Activated T-cell treated with anti-CD3 and anti-CD28 coated beads, Interleukin-2, amount 50 U/mL, for 1 hour (primary cell): ENCODE measurements at regions not wholly inside any gene's neighbourhood (a gene's known extent, or its start where the extent isn't known, plus 50 kb on each side); places are given as distances from the start of the nearest gene placed in this dataset.
"Not testable (repeated sequence)": the region's sequence is repeated elsewhere in the genome, so short reads cannot be mapped to it uniquely, and the experiment has no call there.

Experiments
- DNase-seq: peaks from one replicate; pipeline ENCODE4 v3.0.0-alpha.2; 2020

DNA sequence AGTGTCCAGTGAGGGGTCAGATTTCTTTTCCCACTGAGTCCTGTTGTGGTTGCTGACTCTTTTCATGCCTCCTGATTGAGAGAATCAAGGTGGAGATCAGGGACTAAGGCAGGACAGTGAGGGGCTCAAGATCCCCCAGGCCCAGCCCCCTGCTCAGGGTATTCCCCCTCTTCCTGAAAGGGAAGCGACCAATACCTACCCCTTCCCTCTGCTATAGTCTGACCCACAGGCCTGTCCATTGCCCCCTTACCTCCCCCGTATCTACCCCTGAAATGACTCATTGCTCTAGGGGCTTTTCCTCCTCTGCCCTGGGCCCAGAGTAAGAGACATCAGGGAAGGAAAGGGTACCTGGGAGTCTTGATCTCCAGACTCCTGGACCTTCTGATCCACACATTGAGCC, 1320.5 kb downstream of the UQCRFS1 start:
- no peak for DNase-seq

DNA sequence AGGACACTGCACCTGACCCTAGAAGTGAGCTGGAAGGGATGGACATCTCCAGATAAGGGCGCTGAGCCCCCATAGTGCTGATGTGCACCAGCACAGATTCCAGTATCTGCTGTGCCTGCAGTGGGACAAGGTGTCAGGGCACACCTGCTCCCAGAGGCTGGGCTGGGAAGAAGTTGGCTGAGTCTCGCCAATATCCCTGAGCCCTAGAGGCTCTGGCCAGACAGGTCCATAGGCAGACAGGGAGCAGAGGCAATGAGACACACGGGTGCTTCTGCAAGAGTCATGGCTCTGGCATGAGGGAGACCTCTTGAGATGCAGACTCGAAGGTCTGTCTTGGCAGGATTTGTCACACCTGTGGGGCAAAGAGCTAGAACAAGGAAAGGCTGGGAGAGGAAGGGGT, 1321.5 kb downstream of the UQCRFS1 start:
- no peak for DNase-seq

DNA sequence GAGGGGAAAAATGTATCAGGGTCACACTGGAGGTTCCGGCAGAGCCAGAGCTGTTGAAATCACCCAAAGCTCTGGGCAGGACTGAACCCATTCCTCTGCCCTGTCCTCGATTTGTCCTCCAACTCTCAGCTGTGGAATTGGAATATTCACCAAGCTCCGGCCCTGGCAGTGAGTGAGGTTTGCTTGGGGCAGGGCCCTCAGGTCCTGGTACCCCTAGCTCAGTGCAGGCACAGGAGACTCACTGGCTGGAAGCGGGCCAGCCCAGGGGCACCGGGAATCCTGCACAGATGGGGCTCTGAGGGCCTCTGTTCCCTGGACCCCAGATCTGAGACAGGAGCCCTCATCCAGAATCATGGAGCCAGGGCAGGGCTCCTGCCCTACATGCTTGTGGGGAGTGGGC, 1322.3 kb downstream of the UQCRFS1 start:
- DNase-seq: no peak

DNA sequence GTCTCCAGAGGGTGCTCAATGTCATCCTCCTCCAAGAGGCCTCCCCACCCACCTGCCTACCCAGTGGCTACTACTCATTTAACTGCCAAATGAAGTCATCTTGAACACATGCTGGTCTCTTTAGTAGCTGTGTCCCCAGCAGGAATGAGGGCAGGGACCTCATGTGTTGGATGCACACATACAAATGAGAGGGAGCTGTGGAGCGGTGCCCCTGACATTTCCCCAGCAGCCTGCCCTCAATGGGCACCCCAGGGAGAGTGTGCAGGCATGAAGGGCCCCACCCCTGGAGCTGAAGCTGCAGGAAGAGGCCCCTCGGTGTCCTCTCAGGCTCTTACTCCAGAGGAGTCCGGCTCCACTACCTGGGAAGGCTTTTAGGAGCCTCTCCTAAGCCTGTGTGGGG, 1322.7 kb downstream of the UQCRFS1 start:
- DNase-seq: no peak

DNA sequence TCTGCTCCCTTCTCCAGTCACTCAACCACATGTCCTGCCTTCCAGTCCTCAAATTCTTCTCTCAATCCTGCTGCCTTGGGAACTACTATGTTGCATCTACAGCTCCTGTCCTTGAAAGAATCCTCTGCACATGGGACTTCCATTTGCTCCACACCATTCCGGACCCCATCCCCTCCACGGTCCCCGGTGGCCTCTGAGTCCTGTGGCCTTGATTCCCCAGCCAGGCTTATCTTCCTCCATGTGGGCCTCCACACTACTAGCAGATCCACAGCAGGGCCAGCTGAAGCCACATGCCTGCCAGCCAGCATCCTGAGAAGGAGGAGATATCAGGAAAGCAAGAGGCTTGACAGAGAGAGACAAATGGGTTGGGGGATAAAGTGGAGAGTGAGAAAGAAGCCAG, 1323.8 kb downstream of the UQCRFS1 start:
- DNase-seq: no peak

DNA sequence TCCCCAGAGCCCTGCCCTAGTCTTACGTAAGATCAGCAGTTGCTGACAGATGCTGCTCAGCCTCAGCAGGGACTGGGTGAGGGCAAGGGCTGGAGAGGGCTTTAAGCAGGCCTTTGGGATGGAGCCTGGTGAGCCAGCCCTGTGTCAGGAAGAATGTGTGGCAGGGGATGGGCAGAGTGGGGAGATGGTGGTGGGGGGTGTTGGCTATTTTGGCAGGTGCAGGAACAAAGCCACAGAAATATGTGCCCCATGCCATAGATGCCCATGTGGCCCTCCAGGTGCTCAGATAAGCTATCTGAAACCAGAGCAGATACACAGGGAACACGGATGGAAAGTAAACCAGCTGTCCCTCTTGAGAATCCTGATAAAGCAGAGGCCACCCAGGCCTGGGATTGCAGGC, 1325.0 kb downstream of the UQCRFS1 start:
- DNase-seq: no peak

DNA sequence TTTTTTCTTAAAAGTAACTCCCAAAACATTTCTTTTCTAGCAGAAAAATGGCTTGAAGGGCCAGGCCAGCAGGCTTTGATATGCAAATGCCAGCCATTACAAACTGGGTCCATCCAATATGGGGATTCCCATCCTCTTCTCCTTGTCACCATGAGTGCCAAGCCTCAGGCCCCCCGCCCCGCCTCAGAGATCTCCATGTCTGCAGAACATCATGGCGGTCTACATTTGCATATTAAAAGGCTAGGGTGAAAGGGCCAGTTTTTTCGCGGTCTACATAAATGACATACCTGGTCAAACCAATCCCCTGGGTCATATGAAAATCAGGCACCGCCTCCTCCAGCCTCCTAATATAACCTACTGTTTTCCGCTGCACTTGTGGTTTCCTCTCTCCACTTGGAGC, 1327.6 kb downstream of the UQCRFS1 start:
- DNase-seq: no peak

DNA sequence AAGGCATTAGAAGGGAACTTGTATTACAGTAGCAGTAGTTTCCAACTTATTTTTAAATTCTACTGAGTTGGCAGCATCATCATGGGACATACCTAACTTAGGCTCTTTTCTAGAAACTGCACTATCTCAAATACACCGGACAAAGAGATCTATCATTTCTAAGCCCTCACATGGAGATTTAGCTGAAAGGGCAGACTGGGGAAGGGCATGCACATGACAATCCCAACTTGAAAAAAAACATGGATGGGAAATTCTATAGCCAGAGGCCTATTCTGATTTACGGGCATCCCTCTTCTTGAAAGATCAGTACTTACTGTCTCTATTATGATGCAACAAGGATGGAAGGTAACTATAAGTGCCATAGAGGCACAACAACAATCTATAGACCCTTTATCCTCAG, 1328.6 kb downstream of the UQCRFS1 start:
- no peak for DNase-seq

DNA sequence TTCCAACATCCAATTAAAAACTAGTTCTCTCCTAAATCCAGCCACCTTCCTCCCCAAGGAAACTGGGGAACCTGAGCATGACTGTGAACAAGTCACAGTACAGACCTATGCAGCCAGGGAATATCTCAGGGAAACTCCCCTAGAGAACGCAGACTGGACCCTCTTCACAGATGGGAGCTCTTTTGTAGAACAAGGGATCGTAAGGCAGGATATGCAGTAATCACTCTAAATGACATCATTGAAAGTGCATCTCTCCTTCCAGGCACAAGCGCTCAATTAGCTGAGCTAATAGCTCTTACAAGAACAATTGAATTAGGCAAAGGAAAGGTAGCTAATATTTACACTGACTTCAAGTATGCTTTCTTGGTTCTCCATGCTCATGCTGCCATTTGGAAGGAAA, 1331.7 kb downstream of the UQCRFS1 start:
- no peak for DNase-seq

DNA sequence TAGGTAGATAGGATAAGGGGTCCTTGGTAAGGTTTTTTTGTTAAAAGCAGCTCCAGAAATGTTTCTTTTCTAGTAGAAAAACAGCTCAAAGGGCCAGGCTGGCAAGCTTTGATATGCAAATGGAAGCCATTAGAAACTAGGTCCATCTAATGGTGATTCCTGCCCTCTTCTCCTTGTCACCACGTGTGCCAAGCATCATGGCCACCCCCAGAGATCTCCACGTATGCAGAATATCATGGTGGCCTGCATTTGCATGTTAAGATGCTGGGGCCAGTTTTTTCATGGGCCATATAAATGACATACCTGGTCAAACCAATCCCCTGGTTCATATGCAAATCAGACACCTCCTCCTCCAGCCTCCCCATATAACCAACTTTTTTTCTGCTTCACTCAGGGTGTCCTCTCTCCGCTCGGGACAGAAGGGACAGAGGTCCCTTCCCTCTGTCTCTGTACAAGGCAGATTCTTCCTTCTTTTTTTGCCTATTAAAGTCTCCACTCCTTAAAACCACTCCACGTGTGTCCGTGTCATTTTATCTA, 1335.9 kb downstream of the UQCRFS1 start:
- no peak for DNase-seq

DNA sequence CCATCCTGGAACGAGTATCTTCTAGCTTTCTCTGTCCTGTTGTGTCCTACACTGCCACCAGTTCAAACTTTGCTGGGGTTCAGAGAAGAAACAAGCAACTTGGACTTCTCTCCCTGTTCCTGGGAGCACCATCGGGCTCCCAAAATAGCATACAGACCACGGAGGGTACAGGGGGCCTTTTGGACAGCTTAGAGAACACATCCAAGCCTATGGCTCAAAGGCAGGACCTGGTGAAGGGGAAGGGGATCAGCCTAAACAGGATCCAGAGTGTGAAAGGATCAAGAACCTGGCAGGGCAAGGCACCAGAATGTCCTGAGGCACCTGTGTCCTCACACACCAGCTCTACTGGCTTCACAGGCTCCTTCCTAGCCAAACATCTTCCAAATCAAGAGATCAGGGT, 1336.5 kb downstream of the UQCRFS1 start:
- DNase-seq: no peak

DNA sequence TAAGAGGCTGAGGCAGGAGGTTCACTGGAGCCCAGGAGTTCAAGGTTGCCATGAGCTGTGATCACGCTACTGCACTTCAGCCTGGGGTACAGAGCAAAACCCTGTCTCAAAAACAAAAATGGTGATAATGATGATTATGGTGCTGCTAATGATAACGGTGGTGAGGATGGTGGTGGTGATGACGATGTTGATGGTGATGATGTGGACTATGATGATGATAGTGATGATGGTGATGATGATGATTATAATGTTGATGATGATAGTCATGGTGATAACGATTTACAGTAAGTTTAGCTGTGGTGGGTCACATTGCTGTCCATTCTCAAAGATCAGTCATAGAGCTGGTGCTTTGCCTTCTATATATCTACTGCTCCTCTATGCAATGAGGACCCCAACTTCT, 1340.6 kb downstream of the UQCRFS1 start:
- DNase-seq: no peak

DNA sequence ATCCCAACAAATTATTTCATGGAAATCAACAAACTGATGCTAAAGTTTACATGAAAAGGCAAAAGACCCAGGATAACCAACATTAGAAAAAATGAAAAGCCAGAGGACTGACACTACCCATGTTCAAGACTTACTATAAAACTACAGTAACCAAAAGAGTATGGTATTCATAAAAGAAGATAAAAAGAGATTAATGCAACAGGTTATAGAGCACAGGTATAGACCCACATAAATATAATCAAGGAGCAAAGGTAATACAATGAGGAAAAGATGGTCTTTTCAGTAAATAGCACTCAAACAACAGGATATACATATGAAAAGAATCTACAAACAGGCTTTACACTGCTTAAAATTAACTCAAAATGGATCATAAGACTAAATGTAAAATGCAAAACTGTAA, 1342.7 kb downstream of the UQCRFS1 start:
- DNase-seq: no peak

DNA sequence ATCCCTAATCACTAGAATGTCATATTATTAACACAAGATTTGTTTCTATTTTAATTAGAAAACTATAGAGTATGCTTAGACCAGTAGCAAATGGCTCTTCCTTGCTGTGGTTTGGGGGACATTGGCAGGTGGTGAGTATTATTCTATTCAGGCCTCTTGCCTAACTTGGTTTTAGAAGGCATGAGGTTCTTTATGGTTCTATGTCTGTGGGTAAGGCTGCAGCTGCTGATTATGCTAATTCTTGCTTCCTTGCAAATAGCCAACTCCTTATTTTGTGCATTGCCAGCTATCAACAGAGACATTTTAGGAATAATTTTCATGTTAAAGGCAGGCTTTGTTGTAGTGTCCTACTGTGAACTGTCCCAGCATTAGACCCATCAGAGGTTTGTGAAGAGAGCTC, 1344.9 kb downstream of the UQCRFS1 start:
- no peak for DNase-seq

DNA sequence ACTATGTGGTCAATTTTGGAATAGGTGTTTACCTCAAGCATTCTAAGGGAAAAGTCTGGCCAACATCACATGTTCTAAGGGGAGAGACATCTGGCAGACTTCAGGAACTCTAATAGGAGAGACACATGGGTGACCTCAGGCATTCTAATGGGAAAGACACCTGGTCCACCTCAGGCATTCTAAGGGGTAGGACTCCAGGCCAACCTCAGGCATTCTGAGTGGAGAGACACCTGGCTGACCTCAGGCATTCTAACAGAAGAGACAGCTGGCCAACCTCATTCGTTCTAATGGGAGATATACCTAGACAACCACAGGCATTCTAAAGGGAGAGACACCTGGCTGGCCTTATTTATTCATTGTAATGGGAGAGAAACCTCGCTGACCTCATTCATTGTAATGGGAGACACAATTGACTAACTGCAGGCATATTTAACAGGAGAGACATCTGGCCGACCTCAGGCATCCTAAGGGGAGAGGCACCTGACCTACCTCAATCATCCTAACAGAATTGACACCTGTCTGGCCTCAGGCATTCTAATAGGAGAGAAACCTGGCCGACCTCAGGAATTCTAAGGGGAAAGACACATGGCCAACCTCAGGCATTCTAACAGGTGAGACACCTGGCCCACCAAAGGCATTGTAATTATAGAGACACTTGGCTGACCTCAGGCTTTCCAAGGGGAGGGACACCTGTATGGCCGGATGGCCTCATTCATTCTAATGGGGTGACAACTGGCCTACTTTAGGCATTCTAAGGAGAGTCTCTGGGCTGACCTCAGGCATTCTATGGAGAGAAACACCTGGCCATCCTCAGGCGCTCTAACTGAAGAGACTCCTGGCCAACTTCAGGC, 1346.8 kb downstream of the UQCRFS1 start:
- DNase-seq: no peak

DNA sequence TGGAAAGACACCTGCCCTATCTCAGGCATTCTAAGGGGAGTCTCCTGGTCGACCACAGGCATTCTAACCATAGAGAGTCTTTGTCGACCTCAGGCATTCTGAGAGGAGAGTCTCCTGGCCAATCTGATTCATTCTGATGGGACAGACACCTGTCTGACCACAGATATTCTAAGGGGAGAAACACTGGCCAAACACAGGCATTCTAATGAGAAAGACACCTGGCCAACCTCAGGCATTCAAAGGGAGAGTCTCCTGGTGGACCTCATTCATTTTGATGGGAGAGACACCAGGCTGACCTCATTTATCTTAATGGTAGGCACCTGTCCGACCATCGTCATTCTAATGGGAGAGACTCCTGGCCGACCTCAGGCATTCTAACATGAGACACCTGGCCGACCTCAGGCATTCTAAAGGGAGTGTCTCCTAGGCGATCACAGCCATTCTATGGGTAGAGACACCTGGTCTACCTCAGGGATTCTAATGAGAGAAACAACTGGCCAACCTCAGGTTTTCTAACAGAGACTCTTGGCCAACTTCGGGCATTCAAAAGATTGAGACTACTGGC, 1351.5 kb downstream of the UQCRFS1 start:
- DNase-seq: no peak

DNA sequence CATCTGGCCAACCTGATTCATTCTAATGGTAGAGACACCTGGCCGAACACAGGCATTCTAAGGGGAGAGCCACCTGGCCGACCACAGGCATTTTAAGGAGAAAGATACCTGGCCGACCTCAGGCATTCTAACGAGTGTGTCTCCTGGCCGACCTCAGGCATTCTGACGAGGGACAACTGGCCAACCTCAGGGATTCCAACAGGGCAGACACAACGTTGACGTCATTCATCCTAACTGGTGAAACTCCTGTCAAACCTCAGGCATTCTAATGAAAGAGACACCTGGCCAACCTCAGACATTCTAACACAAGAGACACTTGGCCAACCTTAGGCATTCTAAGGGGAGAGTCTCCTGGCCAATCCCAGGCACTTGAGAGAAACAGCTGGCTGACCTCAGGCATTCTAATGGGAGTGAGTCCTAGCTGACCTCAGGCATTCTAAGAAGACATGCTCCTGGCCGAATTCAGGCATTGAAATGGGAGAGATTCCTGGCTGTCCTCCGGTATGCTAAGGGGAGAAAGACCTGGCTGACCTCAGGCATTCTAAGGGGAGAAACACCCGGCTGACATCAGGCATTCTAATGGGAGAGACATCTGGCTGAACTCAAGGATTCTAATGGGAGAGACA, 1352.5 kb downstream of the UQCRFS1 start:
- DNase-seq: no peak

DNA sequence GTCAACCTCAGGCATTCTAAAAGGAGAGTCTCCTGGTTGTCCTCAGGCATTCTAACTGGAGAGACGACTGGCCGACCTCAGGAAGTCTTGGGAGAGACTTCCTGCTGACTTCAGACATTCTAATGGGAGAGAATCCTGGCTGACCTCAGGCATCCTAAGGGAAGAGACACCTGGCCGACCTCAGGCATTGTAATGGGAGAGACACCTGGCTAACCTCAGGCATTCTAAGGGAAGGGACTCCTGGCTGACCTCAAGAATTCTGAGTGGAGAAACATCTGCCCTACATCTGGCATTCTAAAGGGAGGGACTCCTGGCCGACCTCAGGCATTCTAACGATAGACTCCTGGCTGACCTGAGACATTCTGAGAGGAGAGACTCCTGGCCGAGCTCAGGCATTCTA, 1353.3 kb downstream of the UQCRFS1 start:
- DNase-seq: no peak

DNA sequence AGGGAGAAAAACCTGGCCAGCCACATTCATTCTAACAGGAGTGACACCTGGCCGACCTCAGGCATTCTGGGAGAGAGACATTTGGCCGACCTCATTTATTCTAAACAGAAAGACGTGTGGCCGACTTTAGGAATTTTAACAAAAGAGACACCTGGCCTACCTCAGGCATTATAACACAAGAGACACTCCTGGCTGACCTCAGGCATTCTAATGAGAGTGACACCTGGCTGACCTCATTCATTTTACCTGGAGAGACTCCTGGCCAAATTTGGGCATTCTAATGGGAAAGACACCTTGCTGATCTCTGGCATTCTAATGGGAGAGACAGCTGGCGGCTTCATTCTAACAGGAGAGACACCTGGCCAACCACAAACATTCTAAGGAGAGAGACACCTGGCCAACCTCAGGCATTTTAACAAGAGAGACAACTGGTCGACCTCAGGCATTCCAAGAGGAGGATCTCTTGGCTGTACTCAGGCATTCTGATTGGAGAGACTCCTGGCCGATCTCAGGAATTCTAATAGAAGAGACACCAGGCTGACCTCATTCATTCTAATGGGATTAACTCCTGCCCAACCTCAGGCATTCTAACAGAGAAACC, 1353.9 kb downstream of the UQCRFS1 start:
- no peak for DNase-seq

DNA sequence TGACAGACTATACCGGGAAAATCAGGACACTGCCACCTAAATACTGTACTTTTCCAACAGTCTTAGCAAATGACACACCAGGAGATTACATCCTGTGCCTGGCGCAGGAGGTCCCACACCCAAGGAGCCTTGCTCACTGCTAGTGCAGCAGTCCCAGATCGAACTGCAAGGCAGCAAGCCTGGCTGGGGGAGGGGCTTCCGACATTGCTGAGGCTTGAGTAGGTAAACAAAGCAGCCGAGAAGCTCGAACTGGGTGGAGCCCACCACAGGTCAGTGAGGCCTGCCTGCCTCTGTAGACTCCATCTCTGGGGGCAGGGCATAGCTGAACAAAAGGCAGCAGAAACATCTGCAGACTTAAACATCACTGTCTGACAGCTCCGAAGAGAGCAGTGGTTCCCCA, 1360.0 kb downstream of the UQCRFS1 start:
- DNase-seq: not testable (repeated sequence)

DNA sequence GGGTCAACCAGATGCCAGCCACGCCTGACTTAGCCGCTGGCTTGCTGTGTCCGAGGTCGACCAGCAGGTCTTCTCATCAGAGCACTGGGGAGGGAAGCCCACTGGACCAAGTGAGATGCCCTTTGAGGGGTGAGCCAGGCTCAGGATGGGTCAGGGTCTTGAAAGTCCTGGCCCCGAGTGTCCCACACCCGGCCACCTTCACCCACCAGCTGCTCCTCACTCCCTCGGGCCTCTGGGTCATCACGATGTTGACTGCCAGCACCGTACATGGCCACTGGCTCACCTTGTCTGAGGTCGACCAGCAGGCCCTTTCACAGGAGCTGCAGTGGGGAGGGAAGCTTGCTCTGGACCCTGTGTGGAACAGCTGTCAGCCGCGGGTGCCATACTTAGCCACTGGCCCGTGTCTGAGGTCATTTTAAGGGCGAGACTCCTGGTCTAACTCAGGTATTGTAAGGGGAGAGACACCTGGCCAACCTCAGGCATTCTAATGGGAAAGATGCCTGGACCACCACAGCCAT, 1361.3 kb downstream of the UQCRFS1 start:
- no peak for DNase-seq

DNA sequence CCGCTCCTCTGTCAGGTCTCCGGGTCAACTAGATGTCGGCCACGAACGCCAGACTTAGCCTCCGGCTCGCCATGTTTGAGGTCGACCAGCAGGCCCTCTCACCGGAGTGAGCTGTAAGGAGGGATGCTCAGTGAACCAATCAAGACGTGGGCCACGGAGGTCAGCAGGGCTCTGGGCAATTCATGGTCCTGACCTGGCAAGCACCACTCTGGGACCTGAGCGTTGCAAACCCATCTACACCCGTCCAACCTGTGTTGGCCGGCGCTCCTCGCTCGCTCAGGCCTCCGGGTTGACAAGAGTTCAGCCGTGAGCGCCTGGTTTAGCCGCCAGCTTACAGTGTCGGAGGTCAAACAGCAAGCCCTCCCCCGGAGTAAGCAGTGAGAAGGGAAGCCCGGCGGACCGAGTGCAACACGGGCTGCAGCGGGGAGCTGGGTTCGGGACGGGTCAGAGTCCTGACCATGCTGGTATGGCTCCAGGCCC, 1361.9 kb downstream of the UQCRFS1 start:
- DNase-seq: no peak

DNA sequence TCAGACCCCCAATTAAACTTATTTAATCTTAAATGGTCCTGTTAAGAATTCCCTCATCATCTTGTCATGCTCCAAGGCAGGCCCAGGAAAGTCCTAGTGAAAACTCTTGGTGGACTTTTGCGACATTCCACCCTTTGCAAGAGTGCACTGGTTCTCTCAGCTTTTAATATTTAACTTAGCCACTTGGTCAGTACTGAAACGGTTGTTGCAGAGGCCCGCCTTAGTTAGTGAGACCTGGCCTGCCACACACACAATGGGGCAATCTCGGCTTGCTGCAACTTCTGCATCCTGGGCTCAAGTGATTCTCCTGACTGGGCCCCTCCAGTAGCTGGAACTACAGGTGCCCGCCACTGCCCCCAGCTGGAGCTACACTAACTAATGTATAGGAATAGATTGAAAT, 1366.0 kb downstream of the UQCRFS1 start:
- no peak for DNase-seq
